ENCODE measurements at regions not wholly inside any gene's neighbourhood (a gene's known extent, or its start where the extent isn't known, plus 50 kb on each side); places are given as distances from the start of the nearest gene placed in this dataset.

- intact Hi-C loops (cut with micrococcal nuclease; ENCODE audit: unreplicated experiment), result no loop called here
- no TSS peak for BruUV-seq (replicated peaks)
- no peak overlapping the region for H2AFZ ChIP-seq (ENCODE audit: low read length)
- TF ChIP-seq CTCF (conservative IDR thresholded peaks at IDR 0.05; ENCODE audit: low read length), result no peak
- TF ChIP-seq EZH2phosphoT487 (IDR thresholded peaks at IDR 0.05; ENCODE audit: borderline replicate concordance, low read depth, low read length), result no peak
- no peak overlapping the region for H3K27ac ChIP-seq (ENCODE audit: low read depth, low read length, poor library complexity, severe bottlenecking)
- DNase-seq (ENCODE audit: low spot score), result no peak
- no peaks in the 10 kb centered on the region for H3K4me1 ChIP-seq (ENCODE audit: insufficient read depth, low read length, poor library complexity, severe bottlenecking)
- H3K79me2 ChIP-seq (ENCODE audit: insufficient read depth, low read depth, low read length), result no peaks in the 10 kb centered on the region
- H3K9me3 ChIP-seq (ENCODE audit: low read length), result peaks cover 6% of the 10 kb centered on the region; the same call in 1 of the 2 replicates
- no peaks in the 10 kb centered on the region for H4K20me1 ChIP-seq (ENCODE audit: insufficient read depth, low read length)
- ChIA-PET POLR2A (interaction anchor here (0.7 kb wide), 1 partner anchor 98 kb away, joined by 3 read pairs; no protein-coding TSS in a partner anchor), CTCF (ENCODE audit: unreplicated experiment) (no interaction called here)
- H3K4me3 ChIP-seq (ENCODE audit: low read depth, low read length, poor library complexity, severe bottlenecking), result no peak overlapping the region
- H3K9me2 ChIP-seq (ENCODE audit: insufficient read depth, low read length), result no peaks in the 10 kb centered on the region
- H3K4me2 ChIP-seq (ENCODE audit: low read length), result no peak overlapping the region
- H3K36me3 ChIP-seq (ENCODE audit: insufficient read depth, low read length), result no peaks in the 10 kb centered on the region
Observed at GRCh38 chr5:29770936-29771335, 1422.5 kb upstream of the CDH6 start.

GRCh38 chr5:29769474-29769873 lies 1424.0 kb upstream of the CDH6 start:
- ChIA-PET CTCF (ENCODE audit: unreplicated experiment) (no interaction called here), POLR2A (no interaction called here)
- no TSS peak for BruUV-seq (replicated peaks)
- Histone ChIP-seq H2AFZ (ENCODE audit: low read length) (no peak overlapping the region), H3K79me2 (ENCODE audit: insufficient read depth, low read depth, low read length) (no peaks in the 10 kb centered on the region), H3K9me3 (ENCODE audit: low read length) (peaks cover 6% of the 10 kb centered on the region; the same call in 1 of the 2 replicates), H3K4me3 (ENCODE audit: low read depth, low read length, poor library complexity, severe bottlenecking) (no peak overlapping the region), H4K20me1 (ENCODE audit: insufficient read depth, low read length) (no peaks in the 10 kb centered on the region), H3K27ac (ENCODE audit: low read depth, low read length, poor library complexity, severe bottlenecking) (no peak overlapping the region), H3K9me2 (ENCODE audit: insufficient read depth, low read length) (no peaks in the 10 kb centered on the region), H3K4me2 (ENCODE audit: low read length) (no peak overlapping the region), H3K36me3 (ENCODE audit: insufficient read depth, low read length) (no peaks in the 10 kb centered on the region), H3K4me1 (ENCODE audit: insufficient read depth, low read length, poor library complexity, severe bottlenecking) (no peaks in the 10 kb centered on the region)
- DNase-seq (ENCODE audit: low spot score), result no peak
- TF ChIP-seq CTCF (conservative IDR thresholded peaks at IDR 0.05; ENCODE audit: low read length) (no peak), EZH2phosphoT487 (IDR thresholded peaks at IDR 0.05; ENCODE audit: borderline replicate concordance, low read depth, low read length) (no peak)
- intact Hi-C loops (cut with micrococcal nuclease; ENCODE audit: unreplicated experiment), result no loop called here

- H3K36me3 ChIP-seq (ENCODE audit: insufficient read depth, low read length), result no peaks in the 10 kb centered on the region
- intact Hi-C loops (cut with micrococcal nuclease; ENCODE audit: unreplicated experiment), result no loop called here
- H4K20me1 ChIP-seq (ENCODE audit: insufficient read depth, low read length), result no peaks in the 10 kb centered on the region
- no peaks in the 10 kb centered on the region for H3K4me1 ChIP-seq (ENCODE audit: insufficient read depth, low read length, poor library complexity, severe bottlenecking)
- DNase-seq (ENCODE audit: low spot score), result no peak
- CTCF ChIA-PET (ENCODE audit: unreplicated experiment), result no interaction called here
- no peak overlapping the region for H3K4me3 ChIP-seq (ENCODE audit: low read depth, low read length, poor library complexity, severe bottlenecking)
- H3K9me2 ChIP-seq (ENCODE audit: insufficient read depth, low read length), result no peaks in the 10 kb centered on the region
- no peaks in the 10 kb centered on the region for H3K9me3 ChIP-seq (ENCODE audit: low read length)
- no peak for TF ChIP-seq CTCF (conservative IDR thresholded peaks at IDR 0.05; ENCODE audit: low read length)
- TF ChIP-seq EZH2phosphoT487 (IDR thresholded peaks at IDR 0.05; ENCODE audit: borderline replicate concordance, low read depth, low read length), result no peak
- POLR2A ChIA-PET, result interaction anchor here (0.5 kb wide), 1 partner anchor 819 kb away, joined by 3 read pairs; no protein-coding TSS in a partner anchor
- no peak overlapping the region for H3K4me2 ChIP-seq (ENCODE audit: low read length)
- no TSS peak for BruUV-seq (replicated peaks)
- H3K27ac ChIP-seq (ENCODE audit: low read depth, low read length, poor library complexity, severe bottlenecking), result no peak overlapping the region
- H2AFZ ChIP-seq (ENCODE audit: low read length), result no peak overlapping the region
- no peaks in the 10 kb centered on the region for H3K79me2 ChIP-seq (ENCODE audit: insufficient read depth, low read depth, low read length)
Observed at GRCh38 chr5:29758986-29759421, 1434.5 kb upstream of the CDH6 start.

Measured in OCI-LY7 (cell line).